Memory B cell (primary cell): ENCODE measurements at regions not wholly inside any gene's neighbourhood (a gene's known extent, or its start where the extent isn't known, plus 50 kb on each side); places are given as distances from the start of the nearest gene placed in this dataset.

Source experiments
- ATAC-seq: fragments of 150-1000 bp; cut with Tn5 transposase; 2 replicates; pipeline ENCODE4 v1.10.0; 2021; ENCODE audit warnings: low read depth, mild to moderate bottlenecking, moderate library complexity
- DNase-seq, 2 donors: peaks; one replicate each; pipeline ENCODE4 v3.0.0; 2022; ENCODE audit warnings: low spot score in 2 of 2
- H3K27ac Mint-ChIP-seq: one replicate; pipeline ENCODE4 v1.8.0; 2022; ENCODE audit warnings: mild to moderate bottlenecking, moderate library complexity, mixed read lengths
- H3K27me3 Mint-ChIP-seq: one replicate; pipeline ENCODE4 v1.8.0; 2022; ENCODE audit warnings: mixed read lengths
- H3K36me3 Mint-ChIP-seq: one replicate; pipeline ENCODE4 v1.8.0; 2022; ENCODE audit warnings: mild to moderate bottlenecking, mixed read lengths
- H3K4me1 Mint-ChIP-seq: one replicate; pipeline ENCODE4 v1.8.0; 2022; ENCODE audit warnings: mixed read lengths
- H3K4me3 Mint-ChIP-seq: one replicate; pipeline ENCODE4 v1.8.0; 2022; ENCODE audit warnings: mild to moderate bottlenecking, moderate library complexity, mixed read lengths
- H3K9me3 Mint-ChIP-seq: one replicate; pipeline ENCODE4 v1.8.0; 2022; ENCODE audit warnings: mixed read lengths

DNA sequence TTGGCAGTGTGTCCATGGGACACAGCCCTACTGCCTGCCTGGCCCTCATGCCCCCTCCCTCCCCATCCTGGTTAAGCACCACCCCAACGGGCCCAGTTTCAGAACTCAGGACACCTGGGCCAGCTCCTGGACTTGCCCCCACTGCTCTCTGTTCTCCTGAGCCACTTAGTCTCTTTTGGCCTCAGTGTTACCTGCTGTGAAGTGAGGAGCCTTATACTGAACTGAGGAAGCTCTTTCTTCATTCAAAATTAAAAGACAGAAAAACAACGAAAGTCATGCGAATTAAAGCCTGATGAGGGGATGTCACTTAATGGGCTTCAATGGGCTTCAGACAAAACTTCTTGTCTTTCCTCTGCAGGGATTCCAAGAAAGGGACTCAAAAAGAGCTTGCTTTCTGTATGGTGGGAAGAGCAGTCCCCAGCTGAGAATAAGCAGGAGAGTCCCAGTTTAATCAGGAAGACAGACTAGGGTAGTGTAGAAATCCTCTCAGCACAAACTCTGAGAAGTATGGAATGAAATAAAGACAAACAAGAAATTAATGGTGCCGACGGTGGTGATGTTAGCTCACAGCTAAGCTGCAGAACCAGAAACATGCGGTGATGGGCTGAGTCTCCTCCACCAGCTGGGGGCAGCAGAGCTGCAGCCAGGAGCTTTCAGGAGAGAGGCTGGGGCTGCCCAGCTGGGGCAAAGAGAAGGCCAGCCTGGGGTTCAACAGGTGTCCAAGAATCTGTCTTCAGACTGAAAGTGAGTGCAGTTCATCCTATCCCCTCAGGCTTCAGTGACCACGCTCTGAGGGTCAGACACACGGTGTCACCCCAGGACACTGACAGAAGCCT is 101.0 kb downstream of the GGTLC2 start:
- no peaks in the 10 kb centered on the region for H3K36me3 Mint-ChIP-seq
- peak overlapping the region; percentile 18 for H3K4me3 Mint-ChIP-seq
- H3K4me1 Mint-ChIP-seq: peaks cover 31% of the 10 kb centered on the region
- peaks cover 3% of the 10 kb centered on the region for H3K27me3 Mint-ChIP-seq
- H3K27ac Mint-ChIP-seq: no peak overlapping the region
- H3K9me3 Mint-ChIP-seq: no peaks in the 10 kb centered on the region
- ATAC-seq (peak; percentile 53), DNase-seq (peak; percentile 50 to 51)

DNA sequence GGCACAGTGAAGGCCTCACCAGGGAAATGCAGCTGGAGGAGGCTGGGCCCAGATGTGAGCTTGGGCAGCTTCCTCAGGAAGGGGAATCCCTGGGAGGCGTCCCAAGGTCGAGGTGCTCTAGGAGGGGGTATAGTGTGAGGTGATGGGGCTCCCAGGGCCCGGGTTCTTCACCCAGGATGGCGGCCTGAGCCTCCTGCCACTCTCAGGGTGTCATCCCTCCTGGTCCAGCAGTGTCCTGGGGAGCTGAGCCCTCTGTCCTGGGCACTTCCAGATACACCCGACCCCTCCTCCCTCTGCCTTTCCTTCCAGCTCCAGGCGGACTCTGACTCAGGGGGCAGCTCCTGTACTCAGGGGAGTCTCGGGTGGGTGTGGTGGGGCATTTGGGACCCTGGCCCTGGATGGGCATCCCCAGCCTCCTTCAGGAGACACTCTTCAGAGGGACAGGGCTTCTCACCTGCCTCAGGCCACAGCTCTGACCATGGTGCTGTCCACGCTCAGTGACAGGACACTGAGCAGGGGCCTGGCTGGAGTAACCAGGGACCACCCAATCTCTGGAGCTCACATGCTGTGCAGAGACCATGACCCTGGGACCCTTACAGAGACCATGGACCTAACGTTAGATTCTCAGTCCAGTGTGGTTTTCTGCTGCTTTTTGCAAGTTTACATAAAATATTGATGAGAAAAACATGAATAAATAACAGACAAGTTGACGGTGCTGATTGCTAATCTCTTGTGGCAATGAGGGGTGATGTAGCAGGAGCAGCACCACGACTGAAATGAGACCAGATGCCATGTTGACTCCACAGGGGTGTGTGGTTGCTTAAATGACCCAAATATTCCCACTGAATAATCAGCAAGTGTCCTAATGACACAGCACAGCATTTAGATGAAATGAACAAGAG is 101.9 kb downstream of the GGTLC2 start:
- no peak for DNase-seq
- H3K4me3 Mint-ChIP-seq: peak overlapping the region; percentile 41
- no peaks in the 10 kb centered on the region for H3K36me3 Mint-ChIP-seq
- H3K27ac Mint-ChIP-seq: no peak overlapping the region
- H3K9me3 Mint-ChIP-seq: no peaks in the 10 kb centered on the region
- no peaks in the 10 kb centered on the region for H3K27me3 Mint-ChIP-seq
- peaks cover 31% of the 10 kb centered on the region for H3K4me1 Mint-ChIP-seq
- ATAC-seq: no peak

DNA sequence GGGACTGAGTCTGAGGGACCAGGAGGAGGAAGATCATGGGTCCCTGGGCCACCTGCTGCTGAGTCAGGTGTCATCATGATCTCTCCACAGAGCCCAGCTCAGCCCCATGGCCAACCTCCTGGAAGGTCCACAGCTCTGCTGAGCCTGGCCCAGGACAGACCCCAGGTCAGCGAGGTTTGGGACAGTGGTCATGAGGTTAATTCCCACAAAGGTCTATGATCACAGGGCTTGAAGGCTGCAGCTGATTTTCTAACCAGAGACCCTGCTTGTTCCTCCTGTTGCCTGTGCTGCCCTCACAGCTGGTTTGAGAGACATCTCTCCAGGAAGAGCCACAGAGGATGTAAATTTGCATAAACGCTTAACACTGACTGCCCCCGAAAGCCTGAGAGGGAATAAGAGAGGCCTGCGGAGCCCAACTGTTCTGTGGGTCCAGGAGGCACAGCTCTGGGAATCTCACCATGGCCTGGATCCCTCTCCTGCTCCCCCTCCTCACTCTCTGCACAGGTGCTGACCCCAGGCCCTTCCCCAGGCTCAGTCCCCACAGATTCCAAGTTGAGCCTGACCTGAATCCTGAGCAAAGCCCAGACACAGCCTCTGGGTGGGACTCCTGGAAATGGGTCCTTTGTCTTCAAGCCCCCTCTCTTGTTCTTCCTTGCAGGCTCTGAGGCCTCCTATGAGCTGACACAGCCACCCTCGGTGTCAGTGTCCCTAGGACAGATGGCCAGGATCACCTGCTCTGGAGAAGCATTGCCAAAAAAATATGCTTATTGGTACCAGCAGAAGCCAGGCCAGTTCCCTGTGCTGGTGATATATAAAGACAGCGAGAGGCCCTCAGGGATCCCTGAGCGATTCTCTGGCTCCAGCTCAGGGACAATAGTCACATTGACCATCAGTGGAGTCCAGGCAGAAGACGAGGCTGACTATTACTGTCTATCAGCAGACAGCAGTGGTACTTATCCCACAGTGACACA is 102.8 kb downstream of the GGTLC2 start:
- H3K36me3 Mint-ChIP-seq: no peaks in the 10 kb centered on the region
- ATAC-seq (peak; percentile 90), DNase-seq (peak; percentile 21 to 36)

DNA sequence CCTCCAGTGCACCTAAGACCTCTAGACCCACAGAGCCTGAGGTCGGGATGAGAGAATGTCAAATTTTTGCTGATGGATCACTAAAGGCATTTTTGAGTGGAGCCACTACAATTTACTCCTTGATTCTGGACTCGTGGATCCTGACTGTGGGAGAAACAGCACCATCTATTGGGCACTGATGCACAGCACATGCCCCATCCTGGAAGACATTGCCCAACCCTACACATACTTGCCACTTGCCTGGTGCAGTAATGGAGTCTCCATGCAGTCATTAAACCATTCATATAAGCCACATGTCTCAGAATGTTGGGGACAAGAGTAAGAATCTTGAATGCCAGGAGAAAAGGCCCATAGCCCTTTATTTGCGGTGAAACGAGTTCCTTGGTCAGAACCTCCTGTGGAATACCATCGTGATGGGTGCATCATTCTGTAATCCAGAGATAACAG is 103.9 kb downstream of the GGTLC2 start:
- Mint-ChIP-seq H3K4me1 (peaks cover 30% of the 10 kb centered on the region), H3K27ac (no peak overlapping the region), H3K27me3 (no peaks in the 10 kb centered on the region), H3K9me3 (no peaks in the 10 kb centered on the region), H3K4me3 (no peak overlapping the region), H3K36me3 (no peaks in the 10 kb centered on the region)
- DNase-seq (peak in 1 of 2 donors; percentile 36), ATAC-seq (peak; percentile 37)

More for the DNA sequence above, 102.8 kb downstream of the GGTLC2 start:
- Mint-ChIP-seq H3K27me3 (no peaks in the 10 kb centered on the region), H3K27ac (peak overlapping the region; percentile 31), H3K9me3 (no peaks in the 10 kb centered on the region), H3K4me1 (peaks cover 31% of the 10 kb centered on the region), H3K4me3 (peak overlapping the region; percentile 41)

DNA sequence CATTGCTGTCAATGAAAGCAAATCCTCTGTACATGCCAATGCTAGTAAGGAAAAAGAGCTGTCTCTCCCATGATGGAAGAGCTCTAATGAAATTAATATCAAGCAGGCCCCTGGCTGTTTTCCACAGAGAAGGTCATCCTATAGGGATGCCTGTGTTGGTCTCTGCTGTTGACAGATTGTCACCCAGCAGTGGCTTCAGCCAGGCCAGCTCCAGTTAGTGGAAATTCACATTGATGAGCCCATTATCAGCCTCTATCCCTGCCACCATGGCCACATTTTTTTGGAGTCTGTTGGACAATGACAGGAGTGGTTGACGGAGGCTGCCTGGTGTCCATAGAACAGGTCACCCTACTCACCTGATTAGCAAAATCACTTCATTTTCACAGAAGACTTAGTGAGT is 104.3 kb downstream of the GGTLC2 start:
- Mint-ChIP-seq H3K9me3 (no peaks in the 10 kb centered on the region), H3K27ac (no peak overlapping the region), H3K4me1 (peaks cover 35% of the 10 kb centered on the region), H3K27me3 (no peaks in the 10 kb centered on the region), H3K36me3 (no peaks in the 10 kb centered on the region), H3K4me3 (no peak overlapping the region)
- DNase-seq (no peak), ATAC-seq (no peak)

- H3K9me3 Mint-ChIP-seq: no peaks in the 10 kb centered on the region
- no peak overlapping the region for H3K4me3 Mint-ChIP-seq
- H3K36me3 Mint-ChIP-seq: no peaks in the 10 kb centered on the region
- no peak for ATAC-seq
- H3K4me1 Mint-ChIP-seq: peaks cover 40% of the 10 kb centered on the region
- no peaks in the 10 kb centered on the region for H3K27me3 Mint-ChIP-seq
- H3K27ac Mint-ChIP-seq: no peak overlapping the region
- DNase-seq: no peak
These were observed 104.8 kb downstream of the GGTLC2 start for GRCh38 chr22:22749167-22749758.

GRCh38 chr22:22750335-22751042 is 106.1 kb downstream of the GGTLC2 start:
- Mint-ChIP-seq H3K4me3 (no peak overlapping the region), H3K36me3 (no peaks in the 10 kb centered on the region), H3K4me1 (peaks cover 39% of the 10 kb centered on the region), H3K27ac (no peak overlapping the region), H3K9me3 (no peaks in the 10 kb centered on the region), H3K27me3 (no peaks in the 10 kb centered on the region)
- ATAC-seq: no peak
- no peak for DNase-seq

GRCh38 chr22:22751043-22751603 is 106.7 kb downstream of the GGTLC2 start:
- DNase-seq (peak in 1 of 2 donors; percentile 3), ATAC-seq (no peak)
- no peak overlapping the region for H3K27ac Mint-ChIP-seq
- peaks cover 36% of the 10 kb centered on the region for H3K4me1 Mint-ChIP-seq
- no peaks in the 10 kb centered on the region for H3K9me3 Mint-ChIP-seq
- H3K36me3 Mint-ChIP-seq: no peaks in the 10 kb centered on the region
- H3K27me3 Mint-ChIP-seq: no peaks in the 10 kb centered on the region
- no peak overlapping the region for H3K4me3 Mint-ChIP-seq

DNA sequence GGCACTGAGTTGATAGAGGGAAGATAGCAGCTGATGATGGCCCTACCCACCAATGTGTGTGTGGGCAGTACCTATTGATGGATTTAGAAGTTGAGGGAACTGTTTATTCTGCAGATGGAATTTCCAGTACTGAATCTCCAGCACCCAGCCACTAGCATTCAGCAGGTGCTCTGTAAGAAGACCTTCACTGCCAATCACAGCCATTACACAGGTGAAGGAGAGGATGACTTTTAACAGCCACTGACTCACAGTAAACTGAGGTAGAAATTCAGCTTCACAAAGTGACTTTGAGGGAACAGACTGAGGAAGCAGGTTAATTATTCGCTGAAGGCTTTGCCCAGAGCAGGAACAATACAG is 107.8 kb downstream of the GGTLC2 start:
- H3K9me3 Mint-ChIP-seq: no peaks in the 10 kb centered on the region
- H3K27me3 Mint-ChIP-seq: no peaks in the 10 kb centered on the region
- H3K4me1 Mint-ChIP-seq: peaks cover 31% of the 10 kb centered on the region
- ATAC-seq (no peak), DNase-seq (no peak)
- no peaks in the 10 kb centered on the region for H3K36me3 Mint-ChIP-seq
- H3K27ac Mint-ChIP-seq: peak overlapping the region; percentile 24
- no peak overlapping the region for H3K4me3 Mint-ChIP-seq

DNA sequence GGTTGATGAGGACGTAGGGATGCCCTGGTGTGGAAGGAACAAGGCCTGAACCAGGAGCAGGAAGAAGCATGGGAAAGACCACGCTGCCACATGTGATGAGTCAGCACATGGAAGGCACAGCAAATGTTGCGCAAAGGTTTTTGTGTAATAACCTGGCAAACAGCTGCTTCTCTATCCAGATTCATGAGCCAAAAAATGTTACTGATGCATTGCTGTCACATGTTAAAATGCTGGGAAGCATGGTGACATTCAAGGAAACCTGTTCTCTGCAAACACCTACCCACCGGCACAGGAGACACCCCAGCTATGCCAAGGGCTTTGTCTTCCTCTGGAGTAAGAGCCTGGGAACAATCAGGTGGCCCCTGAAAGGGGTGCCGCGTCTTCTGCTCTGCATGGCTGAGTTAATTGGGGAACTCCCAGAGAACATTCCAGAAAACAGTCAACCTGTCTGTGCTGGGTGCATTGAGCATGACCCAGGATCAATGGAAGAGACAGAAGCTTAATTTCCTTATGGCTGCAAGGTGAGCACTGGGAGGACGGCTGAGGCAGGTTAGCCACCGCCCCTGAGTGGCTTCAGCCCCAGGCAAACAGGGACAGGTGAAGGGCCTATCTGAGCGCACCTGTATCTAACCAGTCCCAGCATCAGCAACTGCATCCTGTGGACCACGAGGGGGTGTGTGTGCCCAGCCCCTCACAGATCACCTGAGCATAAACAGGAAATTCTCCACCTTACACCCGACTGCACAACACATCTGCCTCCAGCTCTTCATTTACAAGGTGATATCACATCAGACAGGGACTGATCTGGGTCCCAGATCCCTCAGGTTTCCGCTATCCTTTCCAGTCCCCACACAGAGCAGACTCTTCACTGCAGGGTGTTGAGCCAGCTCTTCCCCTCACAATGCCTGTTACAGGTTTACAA is 108.4 kb downstream of the GGTLC2 start:
- no peaks in the 10 kb centered on the region for H3K27me3 Mint-ChIP-seq
- peak; percentile 80 for ATAC-seq
- peak overlapping the region; percentile 29 for H3K27ac Mint-ChIP-seq
- peaks cover 24% of the 10 kb centered on the region for H3K4me1 Mint-ChIP-seq
- peak overlapping the region; percentile 61 for H3K4me3 Mint-ChIP-seq
- no peaks in the 10 kb centered on the region for H3K36me3 Mint-ChIP-seq
- no peaks in the 10 kb centered on the region for H3K9me3 Mint-ChIP-seq
- peak in 1 of 2 donors; percentile 32 for DNase-seq

DNA sequence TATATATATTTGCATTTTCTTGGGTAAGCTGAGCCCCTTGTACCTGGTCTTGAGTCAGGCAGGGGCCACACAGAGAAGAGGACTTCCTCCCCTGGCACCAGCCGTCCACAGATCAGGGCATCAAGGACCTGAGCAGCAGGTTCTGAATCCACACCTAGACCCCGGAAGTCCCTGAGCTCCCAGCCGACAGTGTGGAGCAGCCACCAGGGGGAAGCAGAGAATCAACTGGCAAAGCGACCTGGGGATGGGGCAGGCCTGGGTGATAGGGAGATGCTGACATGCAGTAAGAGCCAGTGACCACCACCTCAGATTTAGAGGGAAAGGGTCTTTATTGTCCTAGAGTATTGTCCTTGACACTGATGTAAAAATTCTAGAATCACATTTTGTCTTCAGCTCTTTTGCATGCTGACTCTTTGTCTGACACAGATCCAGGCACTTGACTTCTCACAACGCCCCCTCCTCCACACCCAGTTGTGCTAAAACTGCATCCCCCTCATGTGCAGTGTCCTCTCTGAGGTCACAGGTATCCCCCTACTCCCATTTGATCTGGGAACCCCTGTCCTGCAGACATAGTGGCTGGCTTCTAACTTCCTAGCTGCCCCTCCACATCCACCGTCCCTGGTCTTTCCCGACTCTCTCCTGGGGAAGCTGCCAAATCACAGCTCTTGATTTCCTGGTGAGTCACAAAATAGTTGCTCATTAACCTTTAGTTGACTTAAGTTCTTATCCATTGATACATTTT is 109.3 kb downstream of the GGTLC2 start:
- DNase-seq: peak; percentile 66 to 68
- Mint-ChIP-seq H3K4me3 (peak overlapping the region; percentile 61), H3K9me3 (no peaks in the 10 kb centered on the region), H3K36me3 (no peaks in the 10 kb centered on the region), H3K27ac (peak overlapping the region; percentile 31), H3K27me3 (no peaks in the 10 kb centered on the region), H3K4me1 (peaks cover 18% of the 10 kb centered on the region)
- ATAC-seq: peak; percentile 85
